ENCODE measurements at regions not wholly inside any gene's neighbourhood (a gene's known extent, or its start where the extent isn't known, plus 50 kb on each side); places are given as distances from the start of the nearest gene placed in this dataset.
A peak's percentile ranks its signal among the peaks of the same experiment; 100 is the strongest.
"Not testable (repeated sequence)": the region's sequence is repeated elsewhere in the genome, so short reads cannot be mapped to it uniquely, and the experiment has no call there.

DNA sequence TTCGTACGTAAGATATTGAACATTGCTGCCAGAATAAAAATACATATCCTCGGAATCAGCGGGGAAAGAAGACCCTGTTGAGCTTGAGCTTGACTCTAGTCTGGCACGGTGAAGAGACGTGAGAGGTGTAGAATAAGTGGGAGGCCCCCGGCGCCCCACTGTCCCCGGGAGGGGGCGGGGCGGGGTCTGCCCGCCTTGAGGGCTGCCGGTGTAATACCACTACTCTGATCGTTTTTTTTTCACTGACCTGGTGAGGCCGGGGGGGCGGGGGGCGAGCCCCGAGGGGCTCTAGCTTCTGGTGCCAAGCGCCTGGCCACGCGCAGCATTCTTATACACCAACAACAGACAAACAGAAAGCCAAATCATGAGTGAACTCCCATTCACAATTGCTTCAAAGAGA lies 324.0 kb upstream of the REG3G start:
- no peak for DNase-seq (ENCODE audit: low read depth, low spot score)

GRCh38 chr2:78707776-78708386 lies 317.6 kb upstream of the REG3G start:
- no peak for DNase-seq (ENCODE audit: low read depth, low spot score)

DNA sequence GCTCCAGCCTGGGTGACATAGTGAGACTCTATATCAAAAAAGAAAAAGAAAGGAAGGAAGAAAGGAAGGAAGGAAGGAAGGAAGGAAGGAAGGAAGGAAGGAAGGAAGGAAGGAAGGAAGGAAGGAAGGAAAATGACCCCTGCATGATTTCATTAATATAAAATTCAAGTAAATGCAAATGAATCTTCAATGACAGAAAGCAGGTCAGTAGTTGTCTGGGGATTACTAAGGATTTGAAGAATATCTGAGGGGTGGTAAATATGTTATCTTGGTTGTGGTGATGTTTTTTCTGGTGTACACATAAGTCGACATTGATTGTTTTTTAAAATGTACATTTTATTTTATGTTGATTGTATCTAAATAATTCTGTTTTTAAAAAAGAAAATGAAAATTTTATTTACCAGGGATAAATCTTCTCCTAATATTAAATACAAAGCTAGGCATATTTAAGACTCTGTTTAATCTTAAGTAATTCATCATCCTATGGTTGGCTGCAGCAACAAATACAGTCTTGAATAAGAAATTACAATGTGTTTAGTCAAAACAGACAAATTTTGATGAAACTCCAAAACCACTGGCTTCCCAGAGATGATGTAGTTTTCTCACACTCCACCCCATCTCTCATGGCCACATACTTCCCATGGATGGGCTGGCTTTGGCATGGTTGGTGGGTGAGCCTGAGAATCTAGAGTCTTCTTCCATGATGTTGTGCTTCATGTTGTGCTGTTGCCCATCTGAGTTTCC lies 314.7 kb upstream of the REG3G start:
- no peak for DNase-seq (ENCODE audit: low read depth, low spot score)

GRCh38 chr2:78715293-78715692 lies 310.2 kb upstream of the REG3G start:
- DNase-seq (ENCODE audit: low read depth, low spot score): no peak

GRCh38 chr2:78718024-78718423 lies 307.5 kb upstream of the REG3G start:
- no peak for DNase-seq (ENCODE audit: low read depth, low spot score)

- DNase-seq (ENCODE audit: low read depth, low spot score): no peak
These were observed 307.0 kb upstream of the REG3G start for GRCh38 chr2:78718473-78718872.

DNA sequence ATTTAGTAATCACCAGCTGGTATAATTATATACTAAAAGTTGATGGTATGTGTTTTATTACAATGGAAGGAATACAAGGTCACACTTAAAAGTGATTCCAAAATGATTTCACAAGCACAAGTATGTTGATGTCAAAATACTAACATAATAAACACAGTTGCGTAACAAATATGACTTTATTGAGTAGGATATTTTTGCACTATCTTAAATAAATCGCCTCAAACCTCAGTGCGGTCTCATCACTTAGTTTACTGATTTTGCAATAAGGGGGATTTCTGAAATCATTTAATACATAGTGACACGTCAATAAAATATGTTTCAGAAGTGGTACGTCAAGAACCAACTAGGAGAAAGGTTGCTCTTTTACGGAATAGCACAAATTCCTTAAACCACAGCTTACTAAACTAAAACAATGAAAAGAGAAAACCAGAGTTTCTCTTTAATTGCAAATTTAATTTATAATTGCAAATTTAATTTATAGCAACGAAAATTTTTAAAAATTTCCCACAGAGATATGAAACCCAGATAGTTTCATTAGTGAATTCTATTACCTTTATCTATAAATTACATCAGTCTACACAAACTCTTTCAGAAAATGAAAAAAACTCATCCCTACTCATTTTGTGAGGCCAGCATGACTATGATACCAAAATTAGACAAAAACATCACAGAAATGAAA lies 304.0 kb upstream of the REG3G start:
- no peak for DNase-seq (ENCODE audit: low read depth, low spot score)

DNA sequence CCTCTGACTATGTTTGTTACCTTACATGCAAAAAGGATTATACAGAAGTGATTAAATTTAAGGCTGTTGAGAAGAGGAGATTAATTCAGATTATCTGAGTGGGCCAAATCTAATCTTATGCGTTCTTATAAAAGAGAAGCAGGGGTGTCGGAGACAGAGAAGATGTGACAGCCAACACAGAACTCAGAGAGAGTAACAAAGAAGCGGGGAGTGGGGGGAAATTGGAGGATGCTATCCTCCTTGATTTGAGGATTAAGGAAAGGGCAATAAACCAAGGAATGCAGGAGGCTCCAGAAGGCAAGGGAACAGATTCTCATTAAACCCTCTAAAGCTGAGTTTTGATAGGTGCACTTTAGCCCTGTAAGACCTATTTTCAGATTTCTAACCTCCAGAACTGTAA lies 291.3 kb upstream of the REG3G start:
- no peak for DNase-seq (ENCODE audit: low read depth, low spot score)

DNA sequence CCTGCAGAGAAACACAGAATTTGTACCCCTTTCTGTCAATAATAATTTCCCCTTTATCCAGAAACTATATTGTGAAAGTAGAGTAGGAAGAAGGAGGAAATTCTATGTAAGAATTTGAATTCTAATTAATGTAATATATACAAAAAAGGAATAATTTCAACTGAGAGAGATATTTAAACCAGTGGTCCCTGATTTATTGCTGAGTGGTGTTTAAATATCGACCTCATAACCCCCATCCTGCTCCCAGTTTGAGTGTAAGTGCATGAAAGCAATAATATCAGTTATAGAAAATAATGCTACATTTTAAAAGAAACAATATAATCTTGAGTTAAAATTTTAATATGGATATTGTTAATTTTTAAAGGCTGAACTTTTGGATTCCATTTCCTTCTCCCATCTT lies 286.2 kb upstream of the REG3G start:
- no peak for DNase-seq (ENCODE audit: low read depth, low spot score)

- DNase-seq (ENCODE audit: low read depth, low spot score): no peak
These were observed 275.9 kb upstream of the REG3G start for GRCh38 chr2:78749638-78750037.

GRCh38 chr2:78750219-78750618 lies 275.3 kb upstream of the REG3G start:
- DNase-seq (ENCODE audit: low read depth, low spot score): no peak

DNA sequence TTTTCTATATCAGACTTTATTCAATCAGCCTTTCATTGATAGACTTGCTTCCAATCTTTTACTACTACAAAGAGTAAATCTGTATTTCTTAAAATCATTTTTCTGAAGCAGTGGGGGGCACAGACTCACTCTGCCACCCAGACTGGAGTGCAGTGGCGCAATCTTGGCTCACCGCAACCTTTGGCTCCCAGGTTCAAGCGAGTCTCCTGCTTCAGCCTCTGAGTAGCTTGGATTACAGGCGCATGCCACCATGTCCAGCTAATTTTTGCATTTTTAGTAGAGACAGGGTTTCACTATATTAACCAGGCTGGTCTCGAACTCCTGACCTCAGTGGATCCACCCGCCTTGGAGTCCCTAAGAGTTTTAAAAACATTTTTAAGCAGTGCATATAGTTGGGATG lies 270.6 kb upstream of the REG3G start:
- DNase-seq (ENCODE audit: low read depth, low spot score): no peak

GRCh38 chr2:78757191-78757590 lies 268.3 kb upstream of the REG3G start:
- peak; percentile 23 for DNase-seq (ENCODE audit: low read depth, low spot score)

DNA sequence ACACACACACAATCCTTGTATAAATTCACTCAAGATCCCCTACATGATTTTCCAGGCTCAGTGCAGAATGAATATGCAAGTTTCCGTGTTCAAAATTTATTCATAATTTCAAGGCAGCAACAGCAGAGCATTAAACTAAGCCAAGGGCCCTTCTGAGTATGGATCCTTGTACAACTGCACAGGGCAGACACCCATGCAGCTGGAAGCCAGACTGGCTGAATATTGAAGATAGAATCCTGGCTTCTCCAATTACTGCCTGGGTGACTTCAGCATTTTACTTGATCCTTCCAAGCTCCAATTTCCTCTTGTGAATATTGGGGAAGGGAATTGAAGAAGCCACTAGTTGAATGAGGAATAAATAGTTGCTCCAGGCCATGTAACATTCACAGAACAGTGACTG lies 267.9 kb upstream of the REG3G start:
- DNase-seq (ENCODE audit: low read depth, low spot score): no peak

DNA sequence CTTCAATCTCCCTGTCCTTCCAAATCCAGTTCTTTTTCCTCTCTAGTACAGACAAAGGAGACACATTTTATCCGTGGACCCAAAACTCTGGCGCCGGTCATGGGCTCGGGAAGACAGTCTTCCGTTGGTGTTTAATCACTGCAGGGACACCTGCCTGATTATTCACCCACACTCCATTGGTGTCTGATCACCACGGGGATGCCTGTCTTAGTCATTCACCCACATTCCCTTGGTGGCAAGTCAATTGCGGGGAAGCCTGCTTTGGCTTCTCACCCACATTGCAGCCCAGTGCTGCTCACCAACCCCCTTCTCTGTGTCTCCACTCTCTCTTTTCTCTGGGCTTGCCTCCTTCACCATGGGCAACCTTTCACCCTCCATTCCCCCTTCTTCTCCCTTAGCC lies 266.7 kb upstream of the REG3G start:
- DNase-seq (ENCODE audit: low read depth, low spot score): not testable (repeated sequence)

DNA sequence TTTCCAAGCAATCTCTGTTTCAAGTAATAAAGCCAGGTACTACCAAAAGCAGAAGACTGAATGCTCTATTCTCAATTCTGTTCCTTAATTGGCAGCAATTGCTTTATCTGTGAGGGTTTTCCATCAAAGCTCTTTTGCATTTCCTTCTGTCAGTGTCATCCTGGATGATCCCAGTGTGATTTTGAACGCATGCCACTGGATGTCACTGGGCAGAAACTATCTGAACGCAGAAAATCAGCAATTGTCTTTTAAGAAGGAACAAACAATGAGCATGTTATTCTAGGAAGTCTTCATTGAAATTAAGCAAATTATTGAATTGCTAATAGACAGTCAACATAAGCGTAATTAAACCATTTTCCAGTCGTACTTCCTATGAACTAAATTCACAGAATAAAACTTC lies 259.0 kb upstream of the REG3G start:
- DNase-seq (ENCODE audit: low read depth, low spot score): no peak

DNA sequence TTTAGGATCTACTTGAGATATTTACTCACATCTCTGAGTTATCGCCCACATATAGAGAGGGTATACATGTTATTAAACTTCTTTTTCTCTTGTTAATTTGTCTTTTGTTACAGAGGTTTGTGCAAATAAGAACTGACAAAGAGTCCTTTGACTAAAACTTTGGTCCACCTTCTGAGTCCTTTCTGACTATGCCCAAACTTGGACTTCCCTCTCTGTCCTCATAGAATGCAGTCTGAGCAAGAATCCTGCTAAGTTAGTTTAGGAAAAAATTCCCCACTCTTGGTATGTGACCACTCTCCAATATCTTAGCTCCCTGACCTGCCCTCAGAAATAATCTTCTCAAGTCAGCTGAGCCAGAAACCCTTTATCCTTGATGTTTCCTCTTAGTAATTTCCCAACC lies 257.5 kb upstream of the REG3G start:
- peak; percentile 15 for DNase-seq (ENCODE audit: low read depth, low spot score)

- no peak for DNase-seq (ENCODE audit: low read depth, low spot score)
These were observed 250.2 kb upstream of the REG3G start for GRCh38 chr2:78775291-78775690.

GRCh38 chr2:78778756-78779510 lies 246.6 kb upstream of the REG3G start:
- DNase-seq (ENCODE audit: low read depth, low spot score): no peak

GRCh38 chr2:78779761-78780160 lies 245.7 kb upstream of the REG3G start:
- DNase-seq (ENCODE audit: low read depth, low spot score): no peak

DNA sequence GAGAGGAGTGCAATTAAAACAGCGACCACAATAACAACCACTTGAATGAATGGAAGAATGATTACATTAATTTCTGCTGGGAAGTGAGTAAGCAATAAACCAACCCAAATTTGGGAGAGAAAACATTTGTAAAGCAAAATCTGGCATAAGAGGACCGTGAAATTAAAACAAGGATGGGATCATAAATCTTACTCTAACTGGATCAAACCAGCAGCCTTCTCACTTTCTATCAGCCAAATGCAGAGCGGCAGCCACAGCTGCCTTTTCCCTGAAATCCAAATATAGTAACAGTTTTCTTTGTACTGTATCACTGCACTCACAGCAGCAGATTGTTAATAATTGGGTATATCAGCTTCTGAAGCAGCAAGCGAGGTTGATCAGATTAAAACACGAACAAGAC lies 245.2 kb upstream of the REG3G start:
- DNase-seq (ENCODE audit: low read depth, low spot score): no peak

DNA sequence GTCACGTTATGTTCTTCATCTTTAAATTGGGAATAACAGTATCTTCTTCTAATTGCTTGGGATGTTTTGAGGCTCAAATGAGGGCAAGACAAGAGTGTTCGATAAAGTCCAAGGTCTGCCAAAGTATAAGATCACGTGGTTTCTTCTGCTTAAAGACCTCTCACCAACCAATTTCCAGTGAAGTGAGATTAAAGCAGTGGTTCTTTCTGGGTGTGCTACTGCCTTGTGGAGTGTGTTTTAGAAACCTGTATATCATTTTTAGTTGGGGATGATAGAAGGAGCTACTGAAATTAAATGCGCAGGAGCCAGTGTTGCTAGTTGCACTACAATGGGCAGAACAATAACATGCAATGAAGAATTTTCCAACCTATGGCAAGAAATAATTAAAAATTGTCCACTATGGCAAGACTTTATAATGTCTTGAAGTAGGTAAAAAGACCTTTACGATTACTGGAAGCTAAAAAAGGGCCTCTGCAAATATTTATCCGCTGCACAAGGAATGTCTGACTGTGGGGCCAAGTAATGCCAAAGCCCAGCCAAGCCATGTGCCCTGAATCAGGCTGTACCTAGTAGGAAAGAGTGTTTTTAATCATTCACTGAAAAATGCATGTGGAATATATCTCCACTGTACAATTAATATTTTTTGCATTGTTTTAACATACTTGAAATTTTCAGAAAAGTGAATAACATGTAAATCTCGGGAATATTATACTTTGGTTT lies 244.5 kb upstream of the REG3G start:
- DNase-seq (ENCODE audit: low read depth, low spot score): no peak
